IMR-90 (cell line): ENCODE measurements at regions not wholly inside any gene's neighbourhood (a gene's known extent, or its start where the extent isn't known, plus 50 kb on each side); places are given as distances from the start of the nearest gene placed in this dataset.

ENCODE experiments used
- ATAC-seq: fragments of 200-7000 bp; cut with Tn5 transposase; 2 replicates; pipeline ENCODE4 v1.9.1; 2020; ENCODE audit warnings: low read depth, mild to moderate bottlenecking, moderate library complexity
- BruUV-seq: library from RNA; stranded (reverse); fragments of 400-500 nt; replicated peaks from 2 replicates; lab custom pipeline; 2021; lab: Mats Ljungman, UMichigan
- CTCF ChIA-PET: fragments of 300-600 bp; formaldehyde crosslinking; extraction: SDS; loops from one replicate; lab custom pipeline; 2021; ENCODE audit warnings: antibody characterized with exemption; lab: Yijun Ruan, JAX
- POLR2A ChIA-PET: fragments of 300-600 bp; sonication (Branson Sonifier 250); formaldehyde crosslinking; loops from one replicate; lab custom pipeline; 2022; ENCODE audit warnings: antibody characterized with exemption; ENCODE audit not compliant: unreplicated experiment; lab: Charles Lee
- DNase-seq: peaks from one replicate; pipeline ENCODE4 v3.0.0; 2013
- H2AFZ ChIP-seq: replicated peaks from 2 replicates; pipeline ENCODE3; 2013; ENCODE audit warnings: low read length, mild to moderate bottlenecking; ENCODE audit not compliant: poor library complexity
- H2AK5ac ChIP-seq: 2 replicates; pipeline ENCODE4 v1.6.1; 2013; ENCODE audit warnings: low read depth, low read length, inconsistent platforms
- H2AK9ac ChIP-seq: replicated peaks from 2 replicates; pipeline ENCODE3; 2013; ENCODE audit warnings: mild to moderate bottlenecking, low read depth, low read length, moderate library complexity; ENCODE audit not compliant: poor library complexity
- H2BK120ac ChIP-seq: 2 replicates; pipeline ENCODE4 v1.6.1; 2013; ENCODE audit warnings: low read depth, low read length, inconsistent platforms
- H2BK15ac ChIP-seq: 3 replicates; pipeline ENCODE4 v1.6.1; 2013; ENCODE audit warnings: low read depth, low read length, inconsistent platforms
- H2BK20ac ChIP-seq: 2 replicates; pipeline ENCODE4 v1.6.1; 2013; ENCODE audit warnings: low read depth, mild to moderate bottlenecking, inconsistent platforms, low read length, moderate library complexity
- H2BK5ac ChIP-seq: 2 replicates; pipeline ENCODE4 v1.6.1; 2013; ENCODE audit warnings: mild to moderate bottlenecking, low read depth, low read length, inconsistent platforms; ENCODE audit not compliant: poor library complexity, severe bottlenecking
- H3K14ac ChIP-seq: replicated peaks from 2 replicates; pipeline ENCODE4 v1.6.1; 2013; ENCODE audit warnings: low read depth, low read length, inconsistent platforms
- H3K18ac ChIP-seq: 2 replicates; pipeline ENCODE4 v1.6.1; 2013; ENCODE audit warnings: low read depth, low read length, control low read depth
- H3K23ac ChIP-seq: 2 replicates; pipeline ENCODE4 v1.6.1; 2013; ENCODE audit warnings: low read depth, low read length, inconsistent platforms
- H3K27ac ChIP-seq: 2 replicates; pipeline ENCODE4 v1.5.1; 2013; ENCODE audit warnings: mild to moderate bottlenecking, control low read depth, low read length; ENCODE audit not compliant: insufficient read depth
- H3K27me3 ChIP-seq: 2 replicates; pipeline ENCODE4 v1.6.1; 2013; ENCODE audit warnings: low read length; ENCODE audit not compliant: control insufficient read depth, insufficient read depth
- H3K36me3 ChIP-seq: 2 replicates; pipeline ENCODE4 v1.6.1; 2013; ENCODE audit warnings: low read length, mixed read lengths; ENCODE audit not compliant: control insufficient read depth, insufficient read depth
- H3K4ac ChIP-seq: 2 replicates; pipeline ENCODE4 v1.6.1; 2013; ENCODE audit warnings: low read depth, low read length, inconsistent platforms
- H3K4me1 ChIP-seq: 2 replicates; pipeline ENCODE4 v1.6.1; 2013; ENCODE audit warnings: low read length, mixed read lengths; ENCODE audit not compliant: control insufficient read depth, insufficient read depth
- H3K4me2 ChIP-seq: 2 replicates; pipeline ENCODE4 v1.6.1; 2013; ENCODE audit warnings: low read depth, mild to moderate bottlenecking, control low read depth, low read length, moderate library complexity
- H3K4me3 ChIP-seq: 2 replicates; pipeline ENCODE4 v1.5.1; 2013; ENCODE audit warnings: low read depth, mild to moderate bottlenecking, control low read depth, low read length, moderate library complexity; ENCODE audit not compliant: insufficient read depth
- H3K56ac ChIP-seq: 2 replicates; pipeline ENCODE4 v1.6.1; 2013; ENCODE audit warnings: low read length, inconsistent platforms; ENCODE audit not compliant: insufficient read depth; ENCODE audit errors: extremely low read depth
- H3K79me1 ChIP-seq, 2 experiments: 2 replicates each; pipeline ENCODE4 v1.6.1; 2013; ENCODE audit warnings: low read length in 2 of 2, inconsistent platforms in 1 of 2, low read depth in 1 of 2
- H3K9ac ChIP-seq: 2 replicates; pipeline ENCODE4 v1.6.1; 2013; ENCODE audit warnings: low read depth, low read length, control low read depth
- H3K9me1 ChIP-seq: 2 replicates; pipeline ENCODE4 v1.6.1; 2013; ENCODE audit warnings: low read length, inconsistent platforms; ENCODE audit not compliant: insufficient read depth
- H3K9me3 ChIP-seq: 2 replicates; pipeline ENCODE4 v1.6.1; 2013; ENCODE audit warnings: low read length; ENCODE audit not compliant: control insufficient read depth, insufficient read depth
- H4K20me1 ChIP-seq: 2 replicates; pipeline ENCODE4 v1.6.1; 2013; ENCODE audit warnings: low read length, inconsistent platforms; ENCODE audit not compliant: insufficient read depth
- H4K5ac ChIP-seq: 2 replicates; pipeline ENCODE4 v1.6.1; 2013; ENCODE audit warnings: mild to moderate bottlenecking, low read depth, low read length, control low read depth
- H4K8ac ChIP-seq, 2 experiments: 2 replicates each; pipeline ENCODE4 v1.6.1; 2013; ENCODE audit warnings: low read depth in 2 of 2, low read length in 2 of 2, control low read depth in 1 of 2, inconsistent platforms in 1 of 2
- H4K91ac ChIP-seq: 2 replicates; pipeline ENCODE4 v1.6.1; 2013; ENCODE audit warnings: low read depth, low read length, inconsistent platforms; ENCODE audit not compliant: insufficient read depth
- BHLHE40 ChIP-seq: fragments of 150-350 bp; IDR thresholded peaks from 2 replicates; pipeline ENCODE4 v1.6.1; 2016; ENCODE audit warnings: mild to moderate bottlenecking, low read depth, low read length
- CEBPB ChIP-seq: IDR thresholded peaks from 2 replicates; pipeline ENCODE4 v1.6.1; 2012; ENCODE audit warnings: low read depth, low read length, improper control_type of control experiment
- CHD1 ChIP-seq: IDR thresholded peaks from 2 replicates; pipeline ENCODE4 v1.6.1; 2012; ENCODE audit warnings: low read depth, low read length, improper control_type of control experiment
- ELK1 ChIP-seq: fragments of 150-350 bp; IDR thresholded peaks from 2 replicates; pipeline ENCODE4 v1.6.1; 2016; ENCODE audit warnings: low read depth, mild to moderate bottlenecking, low read length, moderate library complexity, borderline replicate concordance
- FOS ChIP-seq: fragments of 150-350 bp; IDR thresholded peaks from 2 replicates; pipeline ENCODE4 v1.6.1; 2016; ENCODE audit warnings: low read depth, low read length
- MAFK ChIP-seq: IDR thresholded peaks from 2 replicates; pipeline ENCODE4 v1.6.1; 2012; ENCODE audit warnings: low read depth, low read length, improper control_type of control experiment
- MAZ ChIP-seq: IDR thresholded peaks from 2 replicates; pipeline ENCODE4 v1.6.1; 2012; ENCODE audit warnings: low read depth, mild to moderate bottlenecking, low read length, improper control_type of control experiment, moderate library complexity, borderline replicate concordance
- NFE2L2 ChIP-seq: fragments of 150-350 bp; IDR thresholded peaks from 2 replicates; pipeline ENCODE4 v1.6.1; 2016; ENCODE audit warnings: low read depth, mild to moderate bottlenecking, low read length
- POLR2A ChIP-seq: IDR thresholded peaks from 2 replicates; pipeline ENCODE4 v1.6.1; 2012; ENCODE audit warnings: mild to moderate bottlenecking, low read depth, low read length
- RAD21 ChIP-seq: IDR thresholded peaks from 2 replicates; pipeline ENCODE4 v1.6.1; 2012; ENCODE audit warnings: low read length, improper control_type of control experiment
- RCOR1 ChIP-seq: IDR thresholded peaks from 2 replicates; pipeline ENCODE4 v1.6.1; 2012; ENCODE audit warnings: mild to moderate bottlenecking, low read length, improper control_type of control experiment; ENCODE audit not compliant: insufficient replicate concordance
- RFX5 ChIP-seq: IDR thresholded peaks from 2 replicates; pipeline ENCODE4 v1.8.0; 2012; ENCODE audit warnings: low read depth, mild to moderate bottlenecking, low read length, moderate library complexity
- SMC3 ChIP-seq: fragments of 150-350 bp; IDR thresholded peaks from 2 replicates; pipeline ENCODE4 v1.6.1; 2016; ENCODE audit warnings: low read depth, mild to moderate bottlenecking, antibody characterized with exemption, low read length, moderate library complexity
- WGBS, 2 experiments: methylation state at CpG; one replicate each; pipeline versions ENCODE4 v1.1.5 to v1.1.7; 2013; ENCODE audit warnings: missing lambda C conversion rate in 2 of 2; ENCODE audit not compliant: insufficient read length in 1 of 2; ENCODE audit errors: extremely low coverage in 2 of 2; 5-methylcytosine and 5-hydroxymethylcytosine counted together
- dilution Hi-C: fragments of 300-500 bp; cut with HindIII; formaldehyde crosslinking; loops from one replicate; pipeline ENCODE4 v1.14.3; 2018; ENCODE audit warnings: low sequenced_read_pairs; ENCODE audit not compliant: unreplicated experiment
- in situ Hi-C: fragments of 300-500 bp; cut with MboI; formaldehyde crosslinking; loops from 3 replicates; pipeline ENCODE4 v1.14.3; 2019; ENCODE audit warnings: low sequenced_read_pairs, inconsistent platforms, mixed read lengths
- intact Hi-C: fragments of 100-400 bp; cut with micrococcal nuclease; formaldehyde crosslinking; loops from 2 replicates; pipeline ENCODE4 v1.10.0; 2022
- TF ChIP-seq, protein P1 (sequence below): fragments of 150-350 bp; IDR thresholded peaks from 2 replicates; pipeline ENCODE4 v1.6.1; 2017; ENCODE audit warnings: mild to moderate bottlenecking, antibody characterized with exemption, low read length, low read depth
- TF ChIP-seq, protein P2 (sequence below): conservative IDR thresholded peaks from 2 replicates; pipeline ENCODE4 v1.5.1; 2012; ENCODE audit warnings: mild to moderate bottlenecking, low read depth, low read length, improper control_type of control experiment

- no peaks in the 10 kb centered on the region for H3K36me3 ChIP-seq
- WGBS, 2 experiments: 0% methylated on average over 1 of the region's 2 CpGs; no CpG with 5 or more reads in 1 of the 2 experiments
- no peak overlapping the region for H3K4me2 ChIP-seq
- BruUV-seq: no TSS peak
- in situ Hi-C loops: no loop called here
- no peaks in the 10 kb centered on the region for H3K79me1 ChIP-seq
- no peak overlapping the region for H3K9ac ChIP-seq
- H4K20me1 ChIP-seq: no peaks in the 10 kb centered on the region
- no peak overlapping the region for H3K4me3 ChIP-seq
- H3K27ac ChIP-seq: no peak overlapping the region
- H4K8ac ChIP-seq: no peak overlapping the region
- H2BK20ac ChIP-seq: no peak overlapping the region
- H3K27me3 ChIP-seq: no peaks in the 10 kb centered on the region
- H4K91ac ChIP-seq: no peak overlapping the region
- no peak overlapping the region for H2AK9ac ChIP-seq
- H4K5ac ChIP-seq: no peak overlapping the region
- no peak overlapping the region for H2BK5ac ChIP-seq
- dilution Hi-C loops: no loop called here
- no peak overlapping the region for H3K23ac ChIP-seq
- no peak overlapping the region for H3K4ac ChIP-seq
- DNase-seq: no peak
- H2BK15ac ChIP-seq: no peak overlapping the region
- TF ChIP-seq POLR2A (no peak), CHD1 (no peak), SMC3 (no peak), NFE2L2 (no peak), MAZ (no peak), RCOR1 (no peak), MAFK (no peak), ELK1 (no peak), RFX5 (no peak), FOS (no peak), CEBPB (no peak), RAD21 (no peak), BHLHE40 (no peak)
- TF ChIP-seq, protein P1, sequence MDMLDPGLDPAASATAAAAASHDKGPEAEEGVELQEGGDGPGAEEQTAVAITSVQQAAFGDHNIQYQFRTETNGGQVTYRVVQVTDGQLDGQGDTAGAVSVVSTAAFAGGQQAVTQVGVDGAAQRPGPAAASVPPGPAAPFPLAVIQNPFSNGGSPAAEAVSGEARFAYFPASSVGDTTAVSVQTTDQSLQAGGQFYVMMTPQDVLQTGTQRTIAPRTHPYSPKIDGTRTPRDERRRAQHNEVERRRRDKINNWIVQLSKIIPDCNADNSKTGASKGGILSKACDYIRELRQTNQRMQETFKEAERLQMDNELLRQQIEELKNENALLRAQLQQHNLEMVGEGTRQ: no peak
- TF ChIP-seq, protein P2, sequence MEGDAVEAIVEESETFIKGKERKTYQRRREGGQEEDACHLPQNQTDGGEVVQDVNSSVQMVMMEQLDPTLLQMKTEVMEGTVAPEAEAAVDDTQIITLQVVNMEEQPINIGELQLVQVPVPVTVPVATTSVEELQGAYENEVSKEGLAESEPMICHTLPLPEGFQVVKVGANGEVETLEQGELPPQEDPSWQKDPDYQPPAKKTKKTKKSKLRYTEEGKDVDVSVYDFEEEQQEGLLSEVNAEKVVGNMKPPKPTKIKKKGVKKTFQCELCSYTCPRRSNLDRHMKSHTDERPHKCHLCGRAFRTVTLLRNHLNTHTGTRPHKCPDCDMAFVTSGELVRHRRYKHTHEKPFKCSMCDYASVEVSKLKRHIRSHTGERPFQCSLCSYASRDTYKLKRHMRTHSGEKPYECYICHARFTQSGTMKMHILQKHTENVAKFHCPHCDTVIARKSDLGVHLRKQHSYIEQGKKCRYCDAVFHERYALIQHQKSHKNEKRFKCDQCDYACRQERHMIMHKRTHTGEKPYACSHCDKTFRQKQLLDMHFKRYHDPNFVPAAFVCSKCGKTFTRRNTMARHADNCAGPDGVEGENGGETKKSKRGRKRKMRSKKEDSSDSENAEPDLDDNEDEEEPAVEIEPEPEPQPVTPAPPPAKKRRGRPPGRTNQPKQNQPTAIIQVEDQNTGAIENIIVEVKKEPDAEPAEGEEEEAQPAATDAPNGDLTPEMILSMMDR: no peak
- no peak overlapping the region for H2BK120ac ChIP-seq
- no peak for ATAC-seq
- intact Hi-C loops: no loop called here
- ChIA-PET CTCF (no interaction called here), POLR2A (no interaction called here)
- H3K4me1 ChIP-seq: no peaks in the 10 kb centered on the region
- no peak overlapping the region for H2AK5ac ChIP-seq
- no peaks in the 10 kb centered on the region for H3K9me1 ChIP-seq
- no peaks in the 10 kb centered on the region for H3K9me3 ChIP-seq
- no peak overlapping the region for H3K18ac ChIP-seq
- H3K56ac ChIP-seq: no peak overlapping the region
- H2AFZ ChIP-seq: no peak overlapping the region
- no peak overlapping the region for H3K14ac ChIP-seq
Observed at GRCh38 chrX:131359611-131360010, 70.5 kb upstream of the IGSF1 start.
